HG02623 (cell line): ENCODE measurements at regions not wholly inside any gene's neighbourhood (a gene's known extent, or its start where the extent isn't known, plus 50 kb on each side); places are given as distances from the start of the nearest gene placed in this dataset.

ENCODE experiments used
- ATAC-seq: cut with Tn5 transposase; IDR thresholded peaks from one replicate; pipeline ENCODE4 v1.9.1; 2021; ENCODE audit warnings: moderate library complexity; ENCODE audit not compliant: unreplicated experiment

GRCh38 chr15:95865330-95865739, 465.2 kb upstream of the NR2F2 start:
- no peak for ATAC-seq

DNA sequence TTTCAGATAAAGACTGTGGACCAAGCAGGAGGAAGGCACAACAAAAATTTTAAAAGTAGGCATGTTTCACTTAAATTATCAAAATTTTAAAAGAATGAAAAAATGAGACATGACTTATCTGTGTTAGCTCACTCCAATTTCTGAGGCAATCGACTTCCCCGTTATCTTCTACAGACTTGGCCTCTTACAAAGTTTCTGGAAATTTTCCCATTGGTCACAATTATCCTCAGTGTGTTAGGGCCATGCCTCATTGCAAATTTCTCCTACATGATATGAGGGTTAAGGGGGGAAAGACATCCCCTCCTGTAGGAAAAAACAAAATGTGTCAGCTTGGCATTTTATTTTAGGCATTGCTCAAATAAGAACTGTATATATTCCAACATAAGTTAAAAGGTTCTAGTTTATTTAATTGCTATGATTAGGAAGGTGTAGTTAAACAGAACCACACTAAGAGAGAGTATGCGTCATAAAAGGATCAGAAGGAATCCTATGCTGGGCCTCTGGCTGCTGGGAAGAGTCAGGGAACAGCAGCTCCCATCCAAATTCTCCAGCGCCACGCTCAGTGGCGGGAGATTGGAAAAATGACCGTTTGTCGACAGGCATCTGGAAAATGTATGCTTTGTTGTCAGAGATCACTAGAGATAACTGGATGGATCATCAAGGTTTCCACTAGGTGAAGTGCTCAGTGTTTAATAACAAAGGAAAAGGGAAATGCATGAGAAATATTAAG, 463.6 kb upstream of the NR2F2 start:
- no peak for ATAC-seq

GRCh38 chr15:95868450-95868849, 462.1 kb upstream of the NR2F2 start:
- no peak for ATAC-seq

GRCh38 chr15:95868970-95869369, 461.5 kb upstream of the NR2F2 start:
- ATAC-seq: no peak

DNA sequence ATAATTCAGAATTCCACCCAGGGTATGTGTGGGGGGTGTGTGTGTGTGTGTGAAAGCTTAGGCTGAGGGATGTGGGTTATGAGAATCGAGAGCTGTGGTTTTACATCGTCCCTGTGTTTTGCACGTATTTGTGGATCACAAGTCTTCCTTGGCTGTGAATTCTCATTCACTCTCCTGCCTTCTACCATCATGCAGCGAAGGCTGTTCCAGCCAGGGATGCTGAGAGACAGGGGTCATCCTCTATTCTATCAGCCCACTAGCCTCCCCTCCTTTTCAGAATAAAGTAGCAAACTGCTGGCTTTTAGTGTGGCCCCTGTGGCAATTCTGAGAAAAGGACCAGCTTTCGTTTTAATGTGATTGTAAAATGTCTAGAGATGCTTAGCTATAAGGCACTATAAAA, 460.6 kb upstream of the NR2F2 start:
- no peak for ATAC-seq

DNA sequence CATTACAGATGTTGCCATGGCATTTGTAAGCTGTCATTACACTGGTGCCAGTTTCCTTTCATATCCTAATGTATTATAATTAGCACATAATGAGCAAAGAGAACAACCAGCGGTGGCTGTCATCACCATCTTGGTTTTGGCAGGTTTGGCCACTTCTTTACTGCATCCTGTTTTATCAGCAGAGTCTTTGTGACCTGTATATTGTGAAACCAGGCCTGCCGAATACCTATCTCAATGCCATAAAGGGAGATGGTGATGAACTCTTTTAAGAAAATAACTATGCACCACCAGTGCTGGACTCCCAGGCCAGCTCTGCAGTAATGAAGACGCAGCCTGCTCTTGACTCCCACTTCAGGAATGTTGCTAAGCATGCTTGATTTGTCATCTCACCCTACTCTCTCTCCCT, 458.1 kb upstream of the NR2F2 start:
- ATAC-seq: no peak

DNA sequence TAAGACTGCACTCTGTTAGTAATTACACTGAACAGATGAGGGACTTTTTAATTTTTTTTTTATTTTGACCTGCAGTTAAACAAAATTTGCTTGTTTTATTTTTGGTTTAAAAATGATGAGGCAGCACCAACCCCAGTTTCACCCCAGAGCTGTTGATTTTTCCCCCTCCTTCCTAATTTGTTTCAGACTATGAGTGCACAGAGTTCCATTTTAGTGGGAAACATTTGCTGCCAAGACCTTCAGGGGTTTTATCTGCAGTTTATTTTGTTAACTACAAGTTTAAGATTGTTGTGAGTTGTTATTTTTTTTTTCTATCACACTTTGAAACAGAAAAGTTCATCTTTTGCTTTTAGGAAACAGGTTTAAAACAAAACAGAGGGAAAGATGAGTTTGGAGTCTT, 455.9 kb upstream of the NR2F2 start:
- ATAC-seq: no peak

GRCh38 chr15:95875121-95875643, 455.3 kb upstream of the NR2F2 start:
- ATAC-seq: no peak

DNA sequence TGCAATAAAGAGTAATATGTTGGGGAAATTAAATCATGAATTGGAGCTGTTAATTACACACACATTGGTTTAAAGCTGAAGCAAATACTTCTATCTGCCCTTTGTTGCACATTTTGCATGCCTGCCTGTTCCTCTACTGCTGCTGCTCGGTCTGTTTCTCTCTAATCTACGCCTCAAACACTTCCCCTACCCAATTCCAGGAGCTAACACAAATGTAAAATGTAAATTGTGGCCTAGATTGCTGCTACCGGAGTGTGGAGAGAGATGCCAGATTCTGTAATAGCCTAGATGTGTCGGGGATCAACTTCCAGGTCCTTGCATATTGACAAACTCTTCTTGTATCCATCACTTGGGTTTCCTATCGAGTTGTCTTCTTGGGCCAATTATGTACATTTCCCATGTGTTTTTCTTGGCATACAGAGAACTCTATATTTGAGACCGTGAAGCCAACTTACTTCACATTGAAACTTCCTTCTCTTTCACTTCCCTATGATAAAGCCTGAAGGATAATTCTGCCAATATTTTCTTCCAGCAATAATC, 450.4 kb upstream of the NR2F2 start:
- ATAC-seq: no peak

DNA sequence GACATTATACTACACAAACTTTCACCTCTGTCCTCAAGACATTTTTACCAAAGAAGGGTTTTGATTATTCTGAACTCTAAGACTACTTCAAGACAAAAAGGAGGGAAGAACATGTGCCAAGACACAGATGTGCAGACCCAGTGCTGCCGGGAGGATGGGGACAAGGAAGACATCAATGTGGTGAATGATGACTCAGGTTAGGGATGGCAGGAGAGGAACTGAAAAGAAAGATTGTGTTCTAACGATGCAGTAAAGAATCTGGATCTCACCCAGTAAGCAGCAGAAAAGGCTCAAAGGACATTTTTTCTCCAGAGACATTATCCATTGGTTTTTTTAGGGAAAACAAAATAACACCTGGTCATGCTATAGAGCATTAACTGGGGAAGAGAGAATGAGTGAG, 449.9 kb upstream of the NR2F2 start:
- no peak for ATAC-seq

DNA sequence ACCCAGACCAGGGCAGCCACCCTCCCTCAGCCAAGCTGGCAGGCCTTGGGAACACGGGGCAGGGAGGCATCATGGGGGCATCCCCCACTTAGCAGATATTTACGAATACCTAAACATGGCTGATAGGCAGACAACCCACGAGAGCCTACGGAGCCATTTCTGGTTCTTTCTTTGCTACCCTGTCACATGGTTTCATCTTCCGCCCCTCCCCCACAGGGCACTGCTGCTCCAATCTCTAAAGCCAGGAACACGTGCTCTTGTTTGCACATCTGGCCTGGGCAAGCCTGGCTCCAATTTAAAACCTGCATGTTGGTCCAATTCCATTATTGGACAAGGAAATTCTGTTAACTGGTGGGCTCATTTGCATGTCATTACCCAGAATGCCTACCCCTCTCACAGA, 447.4 kb upstream of the NR2F2 start:
- ATAC-seq: no peak

GRCh38 chr15:95884276-95884675, 446.2 kb upstream of the NR2F2 start:
- ATAC-seq: no peak

DNA sequence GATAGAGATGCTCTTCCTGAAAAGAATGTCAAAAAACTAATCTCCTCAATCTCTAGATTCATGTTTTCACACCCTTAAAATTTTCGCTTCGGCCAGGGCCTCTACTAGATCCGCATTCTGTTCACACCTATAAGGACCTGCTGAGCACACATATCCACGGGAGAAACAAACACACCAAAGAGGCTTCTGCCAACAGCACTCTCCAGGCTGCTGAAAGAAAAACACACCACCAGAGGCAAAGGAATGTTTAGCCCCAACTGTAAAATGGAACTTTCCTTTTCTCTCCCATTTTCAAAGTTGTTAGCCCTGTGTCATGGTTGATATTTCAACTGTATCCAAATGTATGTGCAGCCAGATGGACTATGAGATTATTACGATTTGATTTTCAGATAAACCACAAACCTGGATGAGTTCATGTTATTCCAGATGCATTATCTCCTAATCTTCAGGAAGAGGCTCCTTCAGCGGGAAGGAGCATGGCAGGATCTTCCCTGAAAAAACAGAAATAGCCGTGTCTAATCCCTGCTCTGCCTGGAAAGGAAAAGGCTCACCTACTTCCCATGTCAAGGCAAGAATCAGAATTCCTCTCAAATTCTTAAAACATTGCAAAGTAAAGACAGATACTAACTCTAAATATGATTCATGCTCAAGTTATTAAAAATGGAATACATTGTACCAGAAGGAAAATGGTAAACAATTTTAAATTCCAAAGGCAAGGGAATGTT, 442.7 kb upstream of the NR2F2 start:
- no peak for ATAC-seq

DNA sequence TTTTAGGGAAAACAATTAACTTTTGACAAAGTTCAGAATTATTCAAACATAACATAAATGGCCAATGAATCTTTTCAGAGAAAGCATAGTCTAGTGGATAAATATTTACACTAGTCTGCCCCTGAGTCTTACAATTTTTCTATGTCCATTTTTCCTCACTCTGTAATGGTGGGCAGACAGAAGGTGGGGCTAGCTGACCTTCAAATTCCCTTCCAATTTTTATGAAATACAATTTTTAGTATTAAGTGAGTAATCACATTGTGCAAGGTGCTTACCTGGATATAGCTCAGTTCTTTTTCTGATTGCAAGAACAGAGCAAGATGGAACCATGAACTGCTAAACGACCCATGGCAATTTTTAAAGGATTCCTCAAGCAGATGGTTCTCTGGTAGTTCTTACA, 441.7 kb upstream of the NR2F2 start:
- ATAC-seq: no peak

GRCh38 chr15:95894407-95894956, 436.0 kb upstream of the NR2F2 start:
- ATAC-seq: no peak

DNA sequence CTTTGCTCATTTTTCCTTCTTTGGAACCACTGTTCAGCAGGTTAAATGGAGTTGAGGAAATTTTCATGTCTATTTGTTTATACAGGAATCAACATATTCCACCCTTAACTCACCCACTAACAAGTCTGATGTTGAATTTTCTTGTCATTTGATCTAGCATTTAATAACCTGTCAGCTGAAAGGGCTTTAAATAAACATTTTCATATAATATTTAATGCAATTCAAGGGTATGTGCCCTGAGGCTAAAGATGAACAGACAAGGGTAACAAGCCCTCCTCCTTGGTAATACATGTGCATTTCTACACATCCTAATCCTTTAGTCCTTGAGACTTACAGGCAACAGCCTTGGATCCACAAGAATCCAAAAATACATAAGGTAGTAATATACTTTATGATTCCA, 435.0 kb upstream of the NR2F2 start:
- no peak for ATAC-seq

GRCh38 chr15:95897651-95898050, 432.8 kb upstream of the NR2F2 start:
- ATAC-seq: no peak

GRCh38 chr15:95898761-95899160, 431.7 kb upstream of the NR2F2 start:
- no peak for ATAC-seq

GRCh38 chr15:95901271-95901670, 429.2 kb upstream of the NR2F2 start:
- no peak for ATAC-seq

GRCh38 chr15:95902606-95903005, 427.9 kb upstream of the NR2F2 start:
- no peak for ATAC-seq

DNA sequence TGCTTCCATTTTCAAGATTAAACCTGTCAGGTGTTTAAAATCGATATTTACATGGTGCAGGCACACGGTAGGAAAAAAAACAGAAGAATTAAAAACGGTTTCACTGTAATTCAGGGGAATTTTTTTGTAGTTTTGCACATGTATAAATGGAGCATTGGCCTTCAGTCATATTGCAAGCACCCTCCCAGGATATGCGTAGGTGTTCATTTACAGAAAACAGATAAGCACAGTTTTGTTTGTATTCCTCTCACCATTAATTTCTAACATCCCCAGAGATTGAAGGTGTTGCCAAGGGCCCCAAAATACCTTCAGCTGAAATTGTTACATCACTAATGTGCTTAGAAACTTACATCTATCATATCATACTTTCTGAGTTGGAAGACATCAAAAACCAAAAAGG, 427.1 kb upstream of the NR2F2 start:
- no peak for ATAC-seq
